H1 (cell line): ENCODE measurements at regions not wholly inside any gene's neighbourhood (a gene's known extent, or its start where the extent isn't known, plus 50 kb on each side); places are given as distances from the start of the nearest gene placed in this dataset.

Experiments
- CTCF ChIA-PET: fragments of 300-600 bp; sonication (Branson Sonifier 250); formaldehyde crosslinking; loops from one replicate; lab custom pipeline; 2021; ENCODE audit not compliant: partially characterized antibody; lab: Charles Lee
- POLR2A ChIA-PET: fragments of 300-600 bp; sonication (Branson Sonifier 250); formaldehyde crosslinking; loops from one replicate; lab custom pipeline; 2021; ENCODE audit warnings: inconsistent platforms; ENCODE audit not compliant: partially characterized antibody; lab: Charles Lee
- DNase-seq, 2 experiments: peaks; one replicate each; pipeline versions ENCODE4 v3.0.0 to v3.0.0-alpha.2; 2010 to 2022; ENCODE audit warnings: low spot score in 2 of 2, low read depth in 1 of 2, mixed read lengths in 1 of 2
- FAIRE-seq: peaks from 2 replicates; lab custom pipeline; 2011; peaks lifted over from hg19 to GRCh38; lab: Jason Lieb, UNC
- H2AFZ ChIP-seq: 2 replicates; pipeline ENCODE4 v1.8.1; 2012; ENCODE audit warnings: low read length, inconsistent platforms
- H2AK5ac ChIP-seq: 2 replicates; pipeline ENCODE4 v1.6.1; 2013; ENCODE audit warnings: low read depth, low read length
- H2BK120ac ChIP-seq: replicated peaks from 2 replicates; pipeline ENCODE3; 2013; ENCODE audit warnings: low read depth, low read length, inconsistent platforms
- H2BK12ac ChIP-seq: 2 replicates; pipeline ENCODE4 v1.6.1; 2013; ENCODE audit warnings: low read depth, low read length
- H2BK15ac ChIP-seq: 2 replicates; pipeline ENCODE4 v1.6.1; 2013; ENCODE audit warnings: low read length
- H2BK20ac ChIP-seq: 2 replicates; pipeline ENCODE4 v1.6.1; 2013; ENCODE audit warnings: low read length
- H2BK5ac ChIP-seq: 2 replicates; pipeline ENCODE4 v1.6.1; 2013; ENCODE audit warnings: low read depth, low read length
- H3K14ac ChIP-seq: 2 replicates; pipeline ENCODE4 v1.6.1; 2013; ENCODE audit warnings: inconsistent platforms; ENCODE audit not compliant: insufficient read length
- H3K18ac ChIP-seq: 2 replicates; pipeline ENCODE4 v1.6.1; 2013; ENCODE audit warnings: low read length; ENCODE audit errors: extremely low read depth
- H3K23ac ChIP-seq: 2 replicates; pipeline ENCODE4 v1.6.1; 2013; ENCODE audit warnings: inconsistent platforms; ENCODE audit not compliant: insufficient read length
- H3K23me2 ChIP-seq: 2 replicates; pipeline ENCODE4 v1.6.1; 2013; ENCODE audit warnings: low read depth, low read length
- H3K27ac ChIP-seq: 2 replicates; pipeline ENCODE4 v1.6.1; 2011; ENCODE audit warnings: low read depth, low read length, inconsistent platforms
- H3K27me3 ChIP-seq, 4 experiments: replicated peaks in 1 of 4; 1 replicate in 1 of 4; 2 replicates in 3 of 4; pipeline versions ENCODE4 v1.6.1 to v1.8.1; 2011 to 2013; ENCODE audit warnings: low read length in 3 of 4, mild to moderate bottlenecking in 3 of 4, inconsistent platforms in 2 of 4, mixed read lengths in 2 of 4, moderate library complexity in 1 of 4; ENCODE audit not compliant: control insufficient read depth in 3 of 4, insufficient read depth in 3 of 4; ENCODE audit errors: extremely low read depth in 1 of 4
- H3K36me3 ChIP-seq, 4 experiments: 2 replicates each; pipeline versions ENCODE4 v1.6.1 to v1.8.1; 2011 to 2013; ENCODE audit warnings: mild to moderate bottlenecking in 4 of 4, low read length in 3 of 4, moderate library complexity in 2 of 4, control low read depth in 1 of 4, inconsistent platforms in 1 of 4; ENCODE audit not compliant: insufficient read depth in 4 of 4, control insufficient read depth in 2 of 4
- H3K4ac ChIP-seq: replicated peaks from 2 replicates; pipeline ENCODE3; 2013; ENCODE audit warnings: low read length, low read depth, mixed read lengths, inconsistent platforms; ENCODE audit not compliant: insufficient read length
- H3K4me1 ChIP-seq, 4 experiments: replicated peaks in 1 of 4; 1 replicate in 1 of 4; 2 replicates in 3 of 4; pipeline versions ENCODE4 v1.6.1 to v1.8.1; 2011 to 2013; ENCODE audit warnings: low read length in 3 of 4, inconsistent platforms in 2 of 4, mixed read lengths in 1 of 4; ENCODE audit not compliant: insufficient read depth in 4 of 4, control insufficient read depth in 3 of 4
- H3K4me2 ChIP-seq, 2 experiments: 2 replicates each; pipeline versions ENCODE4 v1.6.1 to v1.8.1; 2011 to 2013; ENCODE audit warnings: low read depth in 2 of 2, low read length in 2 of 2, control low read depth in 1 of 2, inconsistent platforms in 1 of 2, mild to moderate bottlenecking in 1 of 2; ENCODE audit not compliant: insufficient read depth in 1 of 2
- H3K4me3 ChIP-seq, 4 experiments: fragments of 200-600, 300-600 bp in 1 of 4; sonication (generic), shearing (Covaris generic), sonication (Bioruptor Twin) in 1 of 4; 2 replicates each; pipeline versions ENCODE4 v1.5.1 to v1.8.1; 2011 to 2016; ENCODE audit warnings: low read length in 4 of 4, low read depth in 3 of 4, control low read depth in 2 of 4, inconsistent platforms in 2 of 4, mild to moderate bottlenecking in 2 of 4, mixed read lengths in 1 of 4, moderate library complexity in 1 of 4; ENCODE audit not compliant: insufficient read depth in 2 of 4; ENCODE audit errors: extremely low read depth in 1 of 4
- H3K56ac ChIP-seq: replicated peaks from 2 replicates; pipeline ENCODE3; 2013; ENCODE audit warnings: low read depth, mild to moderate bottlenecking, mixed read lengths, low read length, inconsistent platforms; ENCODE audit not compliant: insufficient read length
- H3K79me1 ChIP-seq: 2 replicates; pipeline ENCODE4 v1.6.1; 2013; ENCODE audit warnings: low read depth, low read length, control low read depth
- H3K79me2 ChIP-seq, 2 experiments: 2 replicates each; pipeline versions ENCODE4 v1.6.1 to v1.8.1; 2012 to 2013; ENCODE audit warnings: low read length in 2 of 2, mild to moderate bottlenecking in 2 of 2, inconsistent platforms in 1 of 2; ENCODE audit not compliant: insufficient read depth in 2 of 2, control insufficient read depth in 1 of 2
- H3K9ac ChIP-seq, 4 experiments: replicated peaks in 1 of 4; 1 replicate in 1 of 4; 2 replicates in 3 of 4; pipeline versions ENCODE4 v1.6.1 to v1.8.1; 2011 to 2013; ENCODE audit warnings: low read depth in 3 of 4, low read length in 3 of 4, control low read depth in 2 of 4, mild to moderate bottlenecking in 2 of 4, moderate library complexity in 2 of 4, inconsistent platforms in 1 of 4; ENCODE audit errors: extremely low read depth in 1 of 4
- H3K9me3 ChIP-seq, 2 experiments: 2 replicates each; pipeline versions ENCODE4 v1.6.1 to v1.8.1; 2012 to 2013; ENCODE audit warnings: mild to moderate bottlenecking in 2 of 2, moderate library complexity in 2 of 2, control low read depth in 1 of 2, inconsistent platforms in 1 of 2, low read depth in 1 of 2, low read length in 1 of 2, mixed read lengths in 1 of 2; ENCODE audit not compliant: insufficient read depth in 2 of 2
- H4K20me1 ChIP-seq, 2 experiments: replicated peaks in 1 of 2; 2 replicates each; pipeline versions ENCODE3 to v1.8.1; 2011 to 2013; ENCODE audit warnings: inconsistent platforms in 2 of 2, low read length in 2 of 2, mild to moderate bottlenecking in 1 of 2; ENCODE audit not compliant: insufficient read depth in 2 of 2, control insufficient read depth in 1 of 2
- H4K5ac ChIP-seq: 2 replicates; pipeline ENCODE4 v1.6.1; 2013; ENCODE audit warnings: low read length, low read depth, mixed read lengths, inconsistent platforms; ENCODE audit not compliant: insufficient read length
- H4K8ac ChIP-seq: 2 replicates; pipeline ENCODE4 v1.8.0; 2013; ENCODE audit warnings: mild to moderate bottlenecking, moderate library complexity, low read length, inconsistent platforms; ENCODE audit not compliant: insufficient read depth; ENCODE audit errors: extremely low read depth
- H4K91ac ChIP-seq: replicated peaks from 2 replicates; pipeline ENCODE3; 2013; ENCODE audit warnings: low read length, mixed read lengths, inconsistent platforms; ENCODE audit not compliant: insufficient read length
- BRCA1 ChIP-seq: IDR thresholded peaks from 2 replicates; pipeline ENCODE4 v1.6.1; 2012; ENCODE audit warnings: low read depth, low read length, improper control_type of control experiment
- CHD2 ChIP-seq: IDR thresholded peaks from 2 replicates; pipeline ENCODE4 v1.6.1; 2012; ENCODE audit warnings: low read length, improper control_type of control experiment
- HDAC2 ChIP-seq, 2 experiments: fragments of 300-600 bp in 1 of 2; sonication (generic) in 1 of 2; IDR thresholded peaks; 2 replicates each; pipeline ENCODE4 v1.6.1; 2011 to 2012; ENCODE audit warnings: low read depth in 2 of 2, low read length in 2 of 2, mild to moderate bottlenecking in 2 of 2, moderate library complexity in 2 of 2, borderline replicate concordance in 1 of 2, inconsistent platforms in 1 of 2
- NANOG ChIP-seq: IDR thresholded peaks from 2 replicates; pipeline ENCODE4 v1.6.1; 2011; ENCODE audit warnings: low read length, low read depth, mild to moderate bottlenecking, inconsistent platforms; ENCODE audit not compliant: insufficient read depth, poor library complexity, severe bottlenecking
- PHF8 ChIP-seq: fragments of 200-600 bp; sonication (generic); conservative IDR thresholded peaks from 2 replicates; pipeline ENCODE4 v1.7.1; 2012; ENCODE audit warnings: low read depth, mild to moderate bottlenecking, inconsistent platforms, low read length, moderate library complexity
- SIX5 ChIP-seq: IDR thresholded peaks from 2 replicates; pipeline ENCODE4 v1.6.1; 2011; ENCODE audit warnings: mild to moderate bottlenecking, low read depth, low read length
- WGBS, 2 experiments: shearing (Covaris generic) in 1 of 2; methylation state at CpG; one replicate each; pipeline versions ENCODE4 v1.1.6 to v1.1.7; 2013 to 2015; ENCODE audit warnings: low lambda C conversion rate in 2 of 2, mixed read lengths in 2 of 2, inconsistent platforms in 1 of 2, low coverage in 1 of 2, missing lambda C conversion rate in 1 of 2; ENCODE audit not compliant: insufficient replicate concordance in 2 of 2, insufficient coverage in 1 of 2, insufficient read length in 1 of 2; ENCODE audit errors: extremely low coverage in 1 of 2, missing lambda C conversion rate in 1 of 2; 5-methylcytosine and 5-hydroxymethylcytosine counted together
- TF ChIP-seq, protein P1 (sequence below), 3 experiments: IDR thresholded peaks; 1 replicate in 2 of 3; 2 replicates in 1 of 3; pipeline versions ENCODE4 v1.5.1 to v1.6.1; 2011; ENCODE audit warnings: low read length in 3 of 3, mild to moderate bottlenecking in 3 of 3, inconsistent platforms in 2 of 3, low read depth in 1 of 3, moderate library complexity in 1 of 3; ENCODE audit not compliant: insufficient read depth in 1 of 3; ENCODE audit errors: control extremely low read depth in 1 of 3

DNA sequence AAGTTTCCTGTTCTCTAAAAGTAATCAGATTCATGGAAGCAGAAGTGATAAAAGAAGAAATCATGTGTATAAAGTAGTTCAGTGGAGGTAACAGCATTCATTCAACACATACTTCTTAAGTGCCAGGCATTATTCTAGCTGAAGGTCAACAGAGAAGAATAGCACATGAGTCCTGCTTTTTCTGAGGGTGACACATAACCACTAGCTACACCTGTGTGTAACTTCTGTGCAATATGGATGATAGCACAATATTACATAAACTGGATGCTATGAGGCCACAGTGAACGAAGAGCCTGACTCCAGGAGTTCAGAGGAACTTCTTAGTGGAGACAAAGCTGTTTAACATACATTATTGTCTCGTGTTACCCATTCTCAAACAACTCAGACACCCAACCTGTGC, 114.3 kb upstream of the PCED1B start:
- Histone ChIP-seq H3K23me2 (no peaks in the 10 kb centered on the region), H2BK20ac (no peak overlapping the region), H3K4me3 (peak overlapping the region in 1 of 4 experiments; percentile 2; a peak in 1 of 8 replicates), H4K5ac (no peak overlapping the region), H3K27ac (no peak overlapping the region), H2AFZ (0 out of 2 replicates have a peak overlapping the region, but pooled peaks have one; percentile 3), H3K79me2 (no peaks in the 10 kb centered on the region), H3K9ac (no peak overlapping the region), H3K4ac (no peak overlapping the region), H4K8ac (no peak overlapping the region), H2AK5ac (no peak overlapping the region), H3K56ac (no peak overlapping the region), H2BK15ac (no peak overlapping the region), H3K27me3 (no peaks in the 10 kb centered on the region), H3K79me1 (no peaks in the 10 kb centered on the region), H3K18ac (no peak overlapping the region), H3K14ac (no peak overlapping the region), H3K23ac (no peak overlapping the region), H4K20me1 (no peaks in the 10 kb centered on the region), H3K4me2 (peak overlapping the region in 1 of 2 experiments; percentile 22; a peak in 1 of 4 replicates), H3K4me1 (peaks cover 2 to 17% (median 6%) of the 10 kb centered on the region in 4 experiments; a peak in 5 of 7 replicates), H2BK120ac (no peak overlapping the region), H4K91ac (no peak overlapping the region), H3K9me3 (no peaks in the 10 kb centered on the region), H2BK5ac (no peak overlapping the region), H3K36me3 (no peaks in the 10 kb centered on the region), H2BK12ac (peak overlapping the region; percentile 10; the same call in 1 of the 2 replicates)
- CTCF ChIA-PET, result interaction anchor here (0.7 to 4.6 kb wide), 6 partner anchors 8 to 291 kb away, joined by 3 to 28 read pairs (median 3); no protein-coding TSS in a partner anchor
- DNase-seq, result no peak
- POLR2A ChIA-PET, result interaction anchor here (0.7 to 0.9 kb wide), 3 partner anchors 12 to 594 kb away, joined by 3 read pairs; no protein-coding TSS in a partner anchor
- WGBS, 2 experiments, result 68% methylated on average over 2 of the region's 2 CpGs; no CpG with 5 or more reads in 1 of the 2 experiments
- TF ChIP-seq SIX5 (no peak), BRCA1 (no peak), PHF8 (no peak), HDAC2 (IDR thresholded peaks at IDR 0.05; ENCODE audit: borderline replicate concordance in 1 of 2, low read depth in 2 of 2, low read length in 2 of 2) (no peak), CHD2 (no peak), NANOG (no peak)
- TF ChIP-seq, protein P1, sequence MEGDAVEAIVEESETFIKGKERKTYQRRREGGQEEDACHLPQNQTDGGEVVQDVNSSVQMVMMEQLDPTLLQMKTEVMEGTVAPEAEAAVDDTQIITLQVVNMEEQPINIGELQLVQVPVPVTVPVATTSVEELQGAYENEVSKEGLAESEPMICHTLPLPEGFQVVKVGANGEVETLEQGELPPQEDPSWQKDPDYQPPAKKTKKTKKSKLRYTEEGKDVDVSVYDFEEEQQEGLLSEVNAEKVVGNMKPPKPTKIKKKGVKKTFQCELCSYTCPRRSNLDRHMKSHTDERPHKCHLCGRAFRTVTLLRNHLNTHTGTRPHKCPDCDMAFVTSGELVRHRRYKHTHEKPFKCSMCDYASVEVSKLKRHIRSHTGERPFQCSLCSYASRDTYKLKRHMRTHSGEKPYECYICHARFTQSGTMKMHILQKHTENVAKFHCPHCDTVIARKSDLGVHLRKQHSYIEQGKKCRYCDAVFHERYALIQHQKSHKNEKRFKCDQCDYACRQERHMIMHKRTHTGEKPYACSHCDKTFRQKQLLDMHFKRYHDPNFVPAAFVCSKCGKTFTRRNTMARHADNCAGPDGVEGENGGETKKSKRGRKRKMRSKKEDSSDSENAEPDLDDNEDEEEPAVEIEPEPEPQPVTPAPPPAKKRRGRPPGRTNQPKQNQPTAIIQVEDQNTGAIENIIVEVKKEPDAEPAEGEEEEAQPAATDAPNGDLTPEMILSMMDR (IDR thresholded peaks at IDR 0.05; ENCODE audit: control extremely low read depth in 1 of 3, insufficient read depth in 1 of 3, low read depth in 1 of 3, low read length in 3 of 3), result no peak
- no peak for FAIRE-seq
